Keratinocyte (primary cell): ENCODE measurements at regions not wholly inside any gene's neighbourhood (a gene's known extent, or its start where the extent isn't known, plus 50 kb on each side); places are given as distances from the start of the nearest gene placed in this dataset.

Source experiments
- EZH2 ChIP-seq: IDR thresholded peaks from one replicate; pipeline ENCODE4 v1.6.1; 2012; ENCODE audit warnings: inconsistent platforms, mild to moderate bottlenecking, low read length, moderate library complexity
- TF ChIP-seq, protein P1 (sequence below), 3 experiments: IDR thresholded peaks in 1 of 3; conservative IDR thresholded peaks in 1 of 3; optimal IDR thresholded peaks in 1 of 3; 2 replicates in 2 of 3; 3 replicates in 1 of 3; pipeline versions ENCODE3 to v1.5.1; 2011; ENCODE audit warnings: low read length in 3 of 3, mild to moderate bottlenecking in 3 of 3, moderate library complexity in 2 of 3, control low read depth in 1 of 3, inconsistent platforms in 1 of 3; ENCODE audit not compliant: insufficient read depth in 2 of 3; ENCODE audit errors: extremely low read depth in 1 of 3

DNA sequence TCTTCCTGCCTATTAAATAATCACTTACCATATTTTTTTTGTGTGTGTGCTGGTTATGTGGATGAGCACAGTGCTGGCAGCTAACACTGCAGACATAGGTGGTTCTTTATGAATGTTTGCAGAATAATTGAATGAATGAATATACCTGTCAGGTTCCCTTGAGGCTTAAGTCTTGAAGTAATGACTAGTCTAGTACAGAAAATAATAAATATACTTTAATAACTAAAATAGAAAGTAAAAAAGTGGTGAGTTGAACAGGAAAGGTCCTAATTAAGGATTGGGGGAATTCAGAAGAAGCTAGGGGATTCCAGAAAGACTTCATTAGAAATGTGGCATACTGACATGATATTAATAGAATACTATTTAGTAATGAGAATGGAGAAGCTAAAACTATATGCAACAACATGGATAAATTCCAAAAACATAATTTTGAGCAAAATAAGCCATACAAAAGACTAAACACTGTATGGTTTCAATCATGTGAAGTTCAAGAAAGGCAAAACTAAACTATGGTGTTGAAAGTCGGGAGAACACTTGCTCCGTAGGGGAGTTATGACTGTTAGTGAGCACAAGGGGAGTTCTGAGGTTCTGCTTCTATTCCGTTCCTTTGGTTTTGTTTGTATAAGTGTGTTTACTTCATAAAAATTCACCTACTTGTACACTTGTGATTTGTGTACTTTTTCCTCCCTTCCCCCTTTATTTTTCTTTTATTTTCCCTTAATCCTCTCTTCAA, 464.6 kb downstream of the MTX2 start:
- TF ChIP-seq, protein P1, sequence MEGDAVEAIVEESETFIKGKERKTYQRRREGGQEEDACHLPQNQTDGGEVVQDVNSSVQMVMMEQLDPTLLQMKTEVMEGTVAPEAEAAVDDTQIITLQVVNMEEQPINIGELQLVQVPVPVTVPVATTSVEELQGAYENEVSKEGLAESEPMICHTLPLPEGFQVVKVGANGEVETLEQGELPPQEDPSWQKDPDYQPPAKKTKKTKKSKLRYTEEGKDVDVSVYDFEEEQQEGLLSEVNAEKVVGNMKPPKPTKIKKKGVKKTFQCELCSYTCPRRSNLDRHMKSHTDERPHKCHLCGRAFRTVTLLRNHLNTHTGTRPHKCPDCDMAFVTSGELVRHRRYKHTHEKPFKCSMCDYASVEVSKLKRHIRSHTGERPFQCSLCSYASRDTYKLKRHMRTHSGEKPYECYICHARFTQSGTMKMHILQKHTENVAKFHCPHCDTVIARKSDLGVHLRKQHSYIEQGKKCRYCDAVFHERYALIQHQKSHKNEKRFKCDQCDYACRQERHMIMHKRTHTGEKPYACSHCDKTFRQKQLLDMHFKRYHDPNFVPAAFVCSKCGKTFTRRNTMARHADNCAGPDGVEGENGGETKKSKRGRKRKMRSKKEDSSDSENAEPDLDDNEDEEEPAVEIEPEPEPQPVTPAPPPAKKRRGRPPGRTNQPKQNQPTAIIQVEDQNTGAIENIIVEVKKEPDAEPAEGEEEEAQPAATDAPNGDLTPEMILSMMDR (optimal IDR thresholded peaks at IDR 0.05 in 1 of 3, IDR thresholded peaks at IDR 0.05 in 1 of 3, conservative IDR thresholded peaks at IDR 0.05 in 1 of 3; ENCODE audit: extremely low read depth in 1 of 3, insufficient read depth in 2 of 3, low read length in 3 of 3) = no peak
- TF ChIP-seq EZH2 = no peak
